ENCODE measurements at regions not wholly inside any gene's neighbourhood (a gene's known extent, or its start where the extent isn't known, plus 50 kb on each side); places are given as distances from the start of the nearest gene placed in this dataset.

- no peak for DNase-seq (ENCODE audit: low spot score)
These were observed 364.3 kb upstream of the USP24 start for GRCh38 chr1:55579332-55580001.

GRCh38 chr1:55578646-55579045 is 363.5 kb upstream of the USP24 start:
- DNase-seq (ENCODE audit: low spot score) = no peak

GRCh38 chr1:55575571-55576279 is 360.6 kb upstream of the USP24 start:
- no peak for DNase-seq (ENCODE audit: low spot score)

- no peak for DNase-seq (ENCODE audit: low spot score)
These were observed 359.6 kb upstream of the USP24 start for GRCh38 chr1:55574691-55575225.

GRCh38 chr1:55572878-55573734 is 357.9 kb upstream of the USP24 start:
- peak; percentile 43 for DNase-seq (ENCODE audit: low spot score)

- DNase-seq (ENCODE audit: low spot score) = no peak
These were observed 356.6 kb upstream of the USP24 start for GRCh38 chr1:55571767-55572166.

- DNase-seq (ENCODE audit: low spot score) = no peak
These were observed 354.3 kb upstream of the USP24 start for GRCh38 chr1:55569417-55569816.

- no peak for DNase-seq (ENCODE audit: low spot score)
These were observed 353.6 kb upstream of the USP24 start for GRCh38 chr1:55568732-55569131.

GRCh38 chr1:55560266-55560665 is 345.1 kb upstream of the USP24 start:
- DNase-seq (ENCODE audit: low spot score) = no peak

GRCh38 chr1:55559842-55560241 is 344.7 kb upstream of the USP24 start:
- DNase-seq (ENCODE audit: low spot score) = no peak

- no peak for DNase-seq (ENCODE audit: low spot score)
These were observed 344.0 kb upstream of the USP24 start for GRCh38 chr1:55559161-55559611.

- no peak for DNase-seq (ENCODE audit: low spot score)
These were observed 343.4 kb upstream of the USP24 start for GRCh38 chr1:55558515-55558914.

GRCh38 chr1:55555956-55556725 is 341.0 kb upstream of the USP24 start:
- no peak for DNase-seq (ENCODE audit: low spot score)

GRCh38 chr1:55554611-55555010 is 339.4 kb upstream of the USP24 start:
- DNase-seq (ENCODE audit: low spot score) = no peak

- no peak for DNase-seq (ENCODE audit: low spot score)
These were observed 337.5 kb upstream of the USP24 start for GRCh38 chr1:55552636-55553035.

- DNase-seq (ENCODE audit: low spot score) = no peak
These were observed 332.2 kb upstream of the USP24 start for GRCh38 chr1:55547405-55547804.

GRCh38 chr1:55546553-55546952 is 331.4 kb upstream of the USP24 start:
- DNase-seq (ENCODE audit: low spot score) = no peak

GRCh38 chr1:55544826-55545225 is 329.7 kb upstream of the USP24 start:
- no peak for DNase-seq (ENCODE audit: low spot score)

- peak; percentile 30 for DNase-seq (ENCODE audit: low spot score)
These were observed 327.8 kb upstream of the USP24 start for GRCh38 chr1:55542901-55543504.

GRCh38 chr1:55541296-55541695 is 326.1 kb upstream of the USP24 start:
- DNase-seq (ENCODE audit: low spot score) = no peak

Measured in LoVo (cell line).